Right renal cortex interstitium (tissue), 3 donors: ENCODE measurements at regions not wholly inside any gene's neighbourhood (a gene's known extent, or its start where the extent isn't known, plus 50 kb on each side); places are given as distances from the start of the nearest gene placed in this dataset.

ENCODE experiments used
- DNase-seq, 3 donors: peaks; one replicate each; pipeline ENCODE4 v3.0.0-alpha.2; 2013; ENCODE audit warnings: low read depth in 3 of 3, low spot score in 2 of 3

DNA sequence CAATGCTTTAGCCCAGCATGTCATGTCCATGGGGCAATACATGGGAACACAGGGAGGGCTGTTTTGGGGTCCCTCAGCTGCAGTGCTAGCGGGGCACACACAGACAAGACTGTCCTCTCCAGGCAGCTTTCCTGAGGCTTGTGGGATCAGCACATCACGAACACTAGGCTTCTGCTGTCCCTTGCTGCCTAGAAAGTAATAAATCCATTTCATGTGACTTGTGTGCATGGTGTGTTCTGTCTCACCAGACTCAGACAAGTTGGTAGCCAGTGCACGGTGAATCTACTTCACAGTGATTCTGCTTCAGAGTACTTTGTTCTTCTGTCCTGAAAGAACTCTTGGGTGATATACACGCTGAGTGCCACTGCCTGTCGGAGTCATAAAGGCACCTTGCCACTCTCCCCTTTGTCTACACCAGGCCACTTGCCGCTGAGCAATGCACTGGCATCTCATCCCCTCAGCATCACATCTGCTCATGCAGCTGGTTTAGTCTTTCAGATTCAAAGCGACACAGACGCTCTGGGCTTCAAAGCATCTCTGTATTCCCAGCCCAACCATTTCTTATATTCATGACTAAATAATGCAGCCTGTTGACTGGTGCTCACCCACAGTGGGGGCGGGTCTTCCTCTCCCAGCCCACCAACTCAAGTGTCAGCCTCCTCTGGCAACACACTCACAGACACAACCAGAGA is 95.2 kb upstream of the COX10 start:
- DNase-seq, result no peak

DNA sequence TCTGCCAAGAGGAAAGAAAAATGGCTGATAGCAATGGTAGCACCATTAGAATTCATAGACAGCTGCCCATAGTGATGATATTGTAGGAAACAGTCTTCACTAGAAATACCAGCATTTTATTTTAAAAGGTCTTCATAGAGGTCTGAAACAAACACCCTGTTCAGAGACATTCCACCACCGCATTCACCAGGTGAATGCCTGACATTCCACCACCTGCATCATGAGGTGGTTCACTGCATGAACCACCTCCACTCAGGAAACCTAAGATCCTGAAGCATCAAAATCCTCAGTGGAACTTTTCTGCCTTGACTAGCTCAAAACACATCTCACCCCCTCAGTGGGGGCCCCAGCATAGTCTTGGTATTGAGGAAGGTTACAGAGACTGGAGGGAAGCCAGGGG is 91.5 kb upstream of the COX10 start:
- no peak for DNase-seq

DNA sequence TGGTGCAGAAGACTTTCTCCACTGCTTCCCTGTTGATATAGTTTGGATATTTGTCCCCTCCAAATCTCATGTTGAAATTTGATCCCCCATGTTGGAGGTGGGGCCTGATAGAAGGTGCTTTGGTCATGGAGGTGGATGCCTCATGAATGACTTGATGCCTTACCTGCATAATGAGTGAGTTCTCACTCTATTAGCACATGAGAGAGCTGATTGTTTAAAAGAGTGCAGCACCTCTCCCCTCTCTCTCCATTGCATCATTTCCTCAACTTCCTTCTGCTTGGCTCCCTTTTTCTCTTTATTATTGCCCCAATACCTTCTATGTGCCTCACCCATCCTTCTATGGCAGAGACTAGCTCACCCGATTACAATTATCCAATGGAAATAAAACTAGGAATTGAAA is 90.8 kb upstream of the COX10 start:
- no peak for DNase-seq

DNA sequence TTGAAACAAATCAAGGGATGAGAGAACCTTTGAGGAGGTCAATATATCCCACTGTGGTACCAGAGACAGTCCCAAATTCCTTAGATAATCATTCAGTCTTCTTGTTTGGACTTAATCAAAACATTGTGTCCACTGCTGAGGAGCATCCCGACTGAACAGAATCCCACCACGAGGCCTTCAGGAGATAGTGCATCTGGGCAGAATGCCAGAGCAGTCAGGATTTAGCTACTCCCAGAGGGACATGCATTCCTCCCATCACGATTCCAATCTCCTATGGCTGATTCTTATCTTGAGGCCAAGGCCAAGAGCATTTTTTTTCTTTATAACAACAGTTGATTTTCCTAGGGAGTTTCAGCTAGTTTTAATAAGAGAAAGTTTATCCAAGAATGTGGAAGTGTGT is 87.4 kb upstream of the COX10 start:
- no peak for DNase-seq

DNA sequence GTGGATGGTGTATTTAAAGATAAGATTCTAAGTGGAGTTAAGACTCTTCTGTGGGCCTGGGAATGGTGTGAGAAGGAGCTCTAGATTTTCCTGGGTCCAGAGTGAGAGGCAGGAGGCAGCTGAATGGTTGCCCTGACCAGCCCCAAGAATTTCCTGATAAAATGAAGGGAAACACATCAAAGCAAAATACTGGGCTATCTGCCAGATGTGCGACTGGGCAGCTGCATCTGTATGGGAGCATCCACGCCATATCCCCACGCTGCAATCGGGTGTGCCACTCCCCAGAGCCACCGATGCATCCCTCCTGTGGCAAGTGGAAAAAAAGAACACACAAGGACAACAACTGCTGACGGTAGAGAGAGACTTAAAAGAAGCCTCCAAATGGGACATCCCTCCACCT is 84.3 kb upstream of the COX10 start:
- no peak for DNase-seq

DNA sequence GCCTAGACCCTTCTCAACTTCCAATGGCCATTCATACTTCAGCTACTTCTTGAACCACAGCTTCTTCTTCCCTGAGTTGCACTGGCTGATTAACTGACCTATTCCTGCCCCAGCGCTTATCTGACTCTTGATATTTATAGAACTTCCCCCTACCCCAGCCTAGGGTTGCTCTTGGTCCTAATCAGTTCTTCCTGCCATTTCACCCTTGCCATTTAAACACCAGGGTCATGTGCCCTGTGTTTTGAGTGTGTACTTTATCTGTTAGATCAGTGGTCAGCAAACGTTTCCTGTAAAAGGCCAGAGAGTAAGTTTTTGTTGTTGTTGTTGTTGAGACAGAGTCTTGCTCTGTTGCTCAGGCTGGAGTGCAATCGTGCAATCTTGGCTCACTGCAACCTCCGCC is 82.4 kb upstream of the COX10 start:
- no peak for DNase-seq

DNA sequence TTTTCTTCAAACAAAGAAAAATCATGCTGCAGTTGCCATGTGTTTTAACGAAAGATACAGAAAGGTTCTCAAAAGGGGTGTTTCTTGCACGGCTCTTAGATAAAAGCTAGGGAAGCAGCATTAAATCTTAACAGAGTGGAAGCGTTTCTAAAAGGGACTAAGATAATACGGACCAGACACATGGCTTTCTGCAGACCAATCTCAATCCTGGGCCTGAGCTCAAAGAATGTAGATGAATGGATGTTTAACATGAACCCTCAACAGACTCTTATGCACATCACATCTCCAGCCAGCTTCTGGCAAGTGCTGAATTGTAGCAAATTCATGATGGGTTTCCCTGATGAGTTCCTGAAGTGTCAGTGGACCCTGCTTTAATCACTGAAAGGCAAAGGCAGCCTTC is 80.2 kb upstream of the COX10 start:
- no peak for DNase-seq

DNA sequence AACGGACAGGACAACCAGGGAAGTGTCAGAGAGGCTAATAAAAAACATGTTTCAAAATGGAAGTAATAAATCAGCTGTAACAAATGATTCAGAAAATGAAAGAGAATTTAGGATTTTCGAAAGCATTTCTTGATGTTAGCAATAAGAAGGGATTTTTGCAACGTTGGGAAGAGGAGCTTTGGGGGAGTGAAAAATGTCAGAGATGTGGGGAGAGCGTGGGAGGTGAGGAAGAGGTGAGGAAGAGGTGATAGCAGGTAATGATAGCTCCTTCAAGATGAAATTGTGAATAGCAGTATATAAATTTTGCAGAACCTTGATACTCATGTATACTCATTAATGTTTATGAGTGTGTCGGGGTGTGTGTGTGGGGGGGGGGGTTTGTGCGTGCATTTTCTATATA is 76.2 kb upstream of the COX10 start:
- no peak for DNase-seq

DNA sequence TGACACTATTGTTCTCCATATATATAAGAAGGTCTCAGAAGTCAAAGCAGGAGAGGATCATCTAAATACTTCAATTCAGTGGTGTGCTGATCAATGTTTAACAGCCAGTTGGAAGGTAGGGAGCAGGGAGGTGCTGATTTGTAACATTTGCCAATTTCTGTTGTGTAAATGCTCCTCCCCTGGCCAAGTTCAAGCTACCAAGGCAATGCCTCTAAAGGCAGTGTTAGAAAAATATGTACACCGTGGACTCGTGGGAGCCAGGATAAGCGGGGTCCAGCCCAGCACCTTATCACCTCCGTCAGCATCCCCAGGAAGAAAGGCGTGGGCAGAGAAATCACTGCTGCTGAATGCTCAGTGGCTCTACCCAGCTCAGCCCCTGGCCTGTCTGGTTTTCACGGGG is 75.3 kb upstream of the COX10 start:
- DNase-seq, result no peak

DNA sequence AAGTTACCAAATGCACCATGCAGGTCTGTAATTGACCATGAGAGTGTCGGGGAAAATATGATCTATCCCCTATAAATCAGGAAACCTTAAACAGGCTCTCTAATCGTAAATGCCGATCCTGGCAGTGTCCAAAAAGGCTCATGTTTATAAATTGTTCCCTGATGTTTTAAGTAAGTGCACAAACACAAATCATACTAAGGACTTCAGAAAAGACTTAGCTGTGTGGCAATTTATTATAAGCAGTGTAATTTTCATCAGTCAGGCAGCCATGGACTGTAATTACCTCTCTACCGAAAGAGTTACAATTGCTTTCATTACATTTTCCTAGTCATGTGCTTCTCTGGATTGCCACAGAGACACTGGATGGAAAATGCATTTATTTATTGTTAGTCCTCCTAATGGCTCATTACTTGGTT is 73.4 kb upstream of the COX10 start:
- peak in 2 of 3 donors; percentile 1 to 8 for DNase-seq

DNA sequence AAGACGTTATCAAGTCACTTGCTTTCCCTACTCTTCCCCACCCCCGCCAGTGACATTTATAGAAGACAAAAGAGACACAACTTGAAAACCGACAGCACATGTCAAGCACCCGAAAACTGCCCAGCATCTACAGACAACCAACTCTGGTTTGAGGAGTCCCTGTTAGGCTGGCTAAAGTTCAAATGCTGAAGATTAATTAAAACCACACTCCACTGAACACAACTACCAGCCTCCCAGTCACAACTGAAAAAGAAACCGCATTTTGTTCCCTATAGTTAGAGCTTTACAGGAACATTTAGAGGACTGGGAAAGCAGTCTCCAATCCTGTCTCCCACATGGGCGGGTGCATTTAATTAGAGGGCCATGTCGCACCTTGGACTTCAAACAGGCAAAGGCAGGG is 73.0 kb upstream of the COX10 start:
- DNase-seq, result peak; percentile 18 to 23 (median 21)

DNA sequence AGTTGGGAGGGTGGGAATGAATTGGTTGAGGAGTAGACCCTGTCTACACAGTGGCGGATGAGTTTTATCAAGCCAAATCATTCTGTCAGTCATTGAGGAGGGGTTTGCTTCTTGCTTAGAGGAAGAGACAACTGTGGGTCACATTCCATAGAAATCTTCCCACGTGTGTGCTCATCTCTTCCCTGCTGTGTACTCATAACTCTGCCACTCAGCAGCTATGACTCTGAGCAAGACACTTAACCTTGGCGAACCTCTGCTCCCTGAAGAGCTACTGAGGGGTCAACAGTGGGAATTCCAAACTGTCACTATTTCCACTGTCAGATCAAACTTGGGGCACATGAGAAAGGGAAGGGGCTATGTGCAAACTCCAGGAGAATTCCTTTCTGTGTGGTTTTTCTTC is 72.6 kb upstream of the COX10 start:
- peak; percentile 6 to 21 (median 7) for DNase-seq

DNA sequence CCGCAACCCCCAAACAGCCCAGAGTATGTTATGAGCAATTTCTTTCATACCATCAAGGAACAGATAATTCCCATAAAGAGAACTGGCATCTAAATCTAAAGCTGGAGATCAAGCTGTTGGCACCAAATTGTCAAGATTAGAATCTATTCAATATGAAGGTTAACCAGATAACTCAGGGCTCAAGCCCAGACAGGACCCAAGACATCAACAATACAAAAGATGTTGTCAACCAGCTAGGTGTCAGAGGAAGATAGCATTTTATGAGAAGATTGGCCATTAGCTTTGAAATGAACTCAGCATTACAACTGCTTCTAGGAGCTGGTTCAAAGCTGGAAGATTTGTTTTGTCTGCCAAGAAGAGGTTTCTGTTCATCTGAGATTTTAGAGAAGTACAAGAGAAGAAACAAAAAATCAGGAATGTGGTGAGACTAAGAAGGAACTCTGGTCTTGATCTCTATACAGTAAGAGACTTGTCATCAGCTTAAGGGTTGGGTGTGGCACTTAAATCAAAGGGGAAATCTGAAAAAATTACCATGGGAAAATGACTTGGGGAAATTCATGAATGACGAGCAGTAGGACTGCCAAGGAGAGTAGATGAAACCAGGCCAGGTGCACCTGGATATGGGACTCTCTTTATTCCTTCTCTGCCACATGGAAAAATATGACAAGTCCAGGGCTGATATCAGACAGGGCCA is 64.2 kb upstream of the COX10 start:
- DNase-seq, result no peak

DNA sequence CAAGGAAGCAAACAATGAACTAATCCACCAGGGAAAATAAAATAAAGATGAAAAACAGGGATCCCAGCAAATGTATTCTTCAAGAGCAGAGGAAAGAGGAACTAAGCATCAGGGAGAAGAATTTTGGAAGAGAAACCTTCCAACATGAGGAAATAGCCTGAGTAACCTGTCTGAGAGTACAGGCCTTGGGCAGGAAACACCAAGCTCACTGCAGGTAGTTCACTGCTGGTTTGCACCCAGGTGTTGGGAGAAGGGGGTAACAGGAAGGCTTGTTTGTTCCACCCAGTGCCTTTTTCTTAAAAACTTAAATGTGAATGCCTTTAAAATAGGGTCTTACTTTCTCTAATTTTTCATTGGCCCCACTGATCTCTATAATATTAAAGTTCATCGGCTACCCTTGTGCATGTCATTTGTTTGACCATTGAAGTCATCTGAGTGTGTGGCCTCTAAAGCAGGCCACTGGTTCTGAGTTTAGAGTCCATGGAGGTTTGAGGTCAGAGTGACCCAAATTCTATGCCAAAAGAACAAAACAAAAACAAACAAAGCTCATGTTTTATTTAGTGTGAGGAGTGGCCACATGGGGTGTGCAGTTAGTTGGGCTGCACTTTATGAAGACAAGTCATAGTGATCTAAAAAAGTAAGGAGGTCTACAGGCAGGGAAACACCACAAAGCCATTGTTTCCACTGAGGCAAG is 62.9 kb upstream of the COX10 start:
- DNase-seq, result no peak

DNA sequence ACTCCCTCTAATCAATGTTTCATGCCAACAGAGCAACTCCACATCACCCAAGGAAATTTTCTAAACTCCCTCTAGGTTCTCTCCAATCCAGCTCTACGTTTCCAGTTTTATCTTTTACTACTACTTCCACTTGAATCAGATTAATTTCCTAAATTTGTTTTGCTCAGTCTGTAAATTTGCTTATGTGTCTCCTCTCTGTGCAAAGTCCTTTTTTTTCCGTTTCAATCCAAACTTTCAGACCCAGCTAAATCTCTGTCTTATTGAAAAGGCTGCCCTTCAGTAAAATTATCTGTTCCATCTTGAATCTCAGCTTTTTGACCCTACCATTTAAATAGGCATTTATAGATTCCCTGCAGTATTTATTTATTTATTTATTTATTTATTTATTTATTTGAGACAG is 61.4 kb upstream of the COX10 start:
- no peak for DNase-seq

DNA sequence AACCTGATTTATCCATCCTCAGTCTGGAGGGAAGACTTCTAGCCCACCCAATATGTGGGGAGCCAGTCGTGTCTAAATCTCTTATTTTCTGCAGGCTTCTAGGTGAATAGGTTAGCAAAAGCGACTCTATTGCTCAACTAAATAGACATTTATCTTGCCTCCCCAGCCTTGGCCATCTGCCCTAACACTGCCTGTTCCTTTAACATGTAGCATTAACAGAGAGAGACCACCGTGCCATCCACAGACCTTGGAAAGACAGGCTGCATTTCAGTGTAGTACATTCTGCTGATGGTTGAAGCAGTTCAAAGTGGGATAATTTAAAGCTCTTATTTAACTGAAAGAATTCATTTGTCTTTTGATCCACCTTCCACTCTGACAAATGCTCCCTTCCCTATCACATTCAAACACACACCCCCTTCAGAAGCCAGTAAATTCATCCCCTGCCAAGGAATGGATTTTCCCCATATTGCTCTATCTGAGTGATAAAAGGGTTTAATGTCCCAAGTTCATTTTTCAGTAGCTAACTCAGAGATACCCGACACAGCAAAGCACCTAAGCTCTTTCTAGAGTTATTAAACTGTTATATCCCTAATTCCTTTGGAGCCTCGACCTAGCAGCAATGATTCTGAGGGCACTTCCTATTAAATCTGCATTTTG is 58.1 kb upstream of the COX10 start:
- no peak for DNase-seq

DNA sequence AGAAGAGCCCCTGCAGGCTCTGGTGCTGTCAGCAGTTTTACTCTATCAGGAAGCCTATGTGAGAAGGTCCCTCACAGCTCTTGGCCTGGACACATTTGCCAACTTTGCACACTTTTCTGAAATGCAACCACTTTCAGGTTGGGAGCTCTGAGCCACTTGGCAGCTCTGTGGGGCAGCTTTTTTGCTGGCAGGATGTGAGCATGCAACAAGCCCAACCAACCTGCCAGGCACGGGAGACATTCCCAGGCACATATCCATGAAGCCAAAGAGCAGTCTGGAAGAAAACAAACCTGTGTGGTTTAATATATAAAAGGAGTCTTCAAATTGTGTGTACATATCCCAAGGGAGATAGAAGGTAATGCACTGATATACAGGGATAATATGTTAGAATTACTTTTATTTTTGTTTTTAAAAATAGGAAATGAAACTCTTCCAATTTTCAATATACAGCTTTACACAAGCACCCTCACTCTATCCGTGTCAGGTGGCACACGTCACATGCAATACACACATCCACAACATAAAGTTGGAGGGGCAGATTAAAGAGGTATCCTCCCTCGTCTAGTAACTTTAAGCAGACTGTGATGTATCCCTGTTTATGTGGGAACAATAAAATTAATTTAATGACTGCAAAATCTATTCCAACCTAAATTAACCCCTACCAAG is 57.4 kb upstream of the COX10 start:
- DNase-seq, result no peak

DNA sequence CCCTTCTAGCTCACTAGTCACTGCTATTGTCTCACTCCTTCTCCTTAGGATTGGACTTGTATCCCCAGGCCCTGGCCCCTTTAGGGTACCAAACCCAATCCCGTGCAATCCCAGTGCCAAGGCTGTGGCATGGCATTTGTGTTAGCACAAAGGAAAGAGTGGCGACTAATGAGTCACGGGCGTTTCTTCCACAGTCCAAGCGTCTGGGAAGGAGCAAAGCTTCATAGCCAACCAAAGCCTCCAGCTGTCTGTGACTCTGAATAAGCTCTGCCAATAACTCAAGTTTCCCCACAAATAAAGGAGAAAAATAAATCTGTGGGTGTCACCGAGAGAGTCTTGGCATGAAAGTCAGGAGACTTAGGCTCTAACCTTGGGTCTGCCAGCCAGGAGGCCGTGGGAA is 54.6 kb upstream of the COX10 start:
- DNase-seq, result no peak

DNA sequence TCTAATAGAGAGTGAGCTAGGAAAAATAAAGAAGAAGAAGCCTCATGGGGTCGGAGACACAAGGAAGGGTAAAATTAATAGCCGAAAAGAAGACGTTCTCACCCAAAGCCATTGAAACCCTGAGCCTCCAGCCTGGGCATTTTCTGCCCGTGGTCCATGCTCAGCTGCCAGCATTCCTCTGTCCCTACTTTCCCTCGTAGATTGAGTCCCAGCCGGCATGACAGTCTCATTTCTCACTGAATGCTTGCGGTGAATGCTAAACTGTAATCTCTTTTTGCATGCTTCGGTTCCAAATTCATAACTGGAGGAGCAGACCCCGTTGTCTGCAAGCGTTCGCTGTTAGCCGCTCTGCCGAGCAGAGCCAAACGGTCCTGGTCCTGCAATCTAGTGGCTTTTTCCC is 54.0 kb upstream of the COX10 start:
- no peak for DNase-seq

DNA sequence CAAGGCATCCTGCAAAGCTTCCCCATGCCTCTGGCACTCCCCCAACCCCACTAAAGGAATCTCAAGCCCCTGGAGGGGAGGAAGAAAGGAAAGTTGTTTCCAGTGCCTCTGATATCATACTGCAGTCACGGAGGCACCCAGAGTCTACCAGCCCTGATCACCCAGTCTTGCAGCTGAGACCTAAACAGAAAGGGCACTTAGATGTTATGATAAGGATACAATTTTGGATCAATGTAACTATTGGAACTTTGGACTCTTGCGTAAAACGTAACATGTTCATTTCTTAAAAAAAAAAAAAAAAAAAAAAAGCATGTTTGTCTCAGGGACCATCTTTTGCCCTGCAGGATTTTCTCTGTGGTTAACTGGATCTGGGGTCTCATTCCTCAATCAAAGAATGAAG is 52.4 kb upstream of the COX10 start:
- no peak for DNase-seq
